Loucy (cell line): ENCODE measurements at regions not wholly inside any gene's neighbourhood (a gene's known extent, or its start where the extent isn't known, plus 50 kb on each side); places are given as distances from the start of the nearest gene placed in this dataset.
"Not testable (repeated sequence)": the region's sequence is repeated elsewhere in the genome, so short reads cannot be mapped to it uniquely, and the experiment has no call there.

Experiments used
- CTCF ChIP-seq: fragments of 200-600 bp; sonication (generic); conservative IDR thresholded peaks from 2 replicates; pipeline ENCODE4 v1.5.1; 2014; ENCODE audit warnings: mild to moderate bottlenecking, antibody characterized with exemption, low read length
- EZH2phosphoT487 ChIP-seq: fragments of 200-600 bp; IDR thresholded peaks from 2 replicates; pipeline ENCODE4 v1.6.1; 2018; ENCODE audit warnings: antibody characterized with exemption, mild to moderate bottlenecking, moderate library complexity, borderline replicate concordance

- TF ChIP-seq CTCF, EZH2phosphoT487: not testable (repeated sequence)
These were observed 226.8 kb upstream of the PLGLB2 start for GRCh38 chr2:87521057-87521456.
